ENCODE measurements at regions not wholly inside any gene's neighbourhood (a gene's known extent, or its start where the extent isn't known, plus 50 kb on each side); places are given as distances from the start of the nearest gene placed in this dataset.

DNA sequence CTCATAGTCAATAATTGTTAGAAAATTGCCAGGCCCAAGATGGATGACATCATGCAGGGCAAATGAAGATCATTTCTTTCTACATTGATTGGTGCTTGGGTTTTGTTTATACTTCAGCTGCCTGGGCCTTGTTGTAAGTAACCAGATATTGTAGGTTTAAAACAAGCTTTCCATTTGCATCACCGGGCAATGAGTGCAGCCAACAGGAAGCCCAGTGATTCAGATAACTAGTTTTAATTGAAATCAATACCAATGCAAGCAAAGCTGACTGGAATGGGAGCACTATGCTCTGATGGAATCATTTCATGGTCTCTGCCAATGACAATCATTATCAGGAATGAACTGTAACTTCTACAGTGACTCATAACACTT is 279.3 kb downstream of the DUSP6 start:
- TF ChIP-seq POLR2A (IDR thresholded peaks at IDR 0.05): no peak
- TF ChIP-seq CTCF (IDR thresholded peaks at IDR 0.05): no peak

Measured in gastroesophageal sphincter (tissue), 3 donors.